Esophagus squamous epithelium (tissue), 5 donors: ENCODE measurements at regions not wholly inside any gene's neighbourhood (a gene's known extent, or its start where the extent isn't known, plus 50 kb on each side); places are given as distances from the start of the nearest gene placed in this dataset.

ENCODE experiments used
- DNase-seq: peaks from one replicate; lab custom pipeline; 2025; lab: John Stamatoyannopoulos, UW
- H3K27ac ChIP-seq, 4 donors: fragments of 200-600 bp; sonication (generic); one replicate each; pipeline ENCODE4 v1.5.1; 2016 to 2019; ENCODE audit warnings: mild to moderate bottlenecking in 1 of 4
- H3K27me3 ChIP-seq, 4 donors: fragments of 200-600 bp; sonication (generic); 1 replicate in 3 of 4; 2 replicates in 1 of 4; pipeline versions ENCODE4 v1.5.1 to v1.6.0; 2017 to 2021; ENCODE audit warnings: antibody characterized with exemption in 1 of 4
- H3K36me3 ChIP-seq, 3 donors: fragments of 200-600 bp; sonication (generic); one replicate each; pipeline ENCODE4 v1.5.1; 2016 to 2019
- H3K4me1 ChIP-seq, 3 donors: fragments of 200-600 bp; sonication (generic); one replicate each; pipeline ENCODE4 v1.5.1; 2017 to 2019
- H3K4me3 ChIP-seq, 4 donors: fragments of 200-600 bp; sonication (generic); 1 replicate in 3 of 4; 2 replicates in 1 of 4; pipeline ENCODE4 v1.5.1; 2016 to 2019; ENCODE audit warnings: mild to moderate bottlenecking in 2 of 4, moderate library complexity in 1 of 4
- H3K9me3 ChIP-seq, 3 donors: fragments of 200-600 bp; sonication (generic); one replicate each; pipeline ENCODE4 v1.5.1; 2016 to 2019
- POLR2A ChIP-seq, 4 donors: fragments of 450-650 bp; IDR thresholded peaks; one replicate each; pipeline ENCODE4 v1.6.1; 2017; ENCODE audit warnings: antibody characterized with exemption in 4 of 4, mild to moderate bottlenecking in 4 of 4, moderate library complexity in 3 of 4
- WGBS, 2 donors: methylation state at CpG; one replicate each; pipeline ENCODE4 v1.1.5; 2018; 5-methylcytosine and 5-hydroxymethylcytosine counted together
- intact Hi-C: fragments of 100-400 bp; cut with DNase I; formaldehyde crosslinking; loops from one replicate; pipeline ENCODE4 v1.15.0; 2022
- TF ChIP-seq, protein P1 (sequence below), 6 experiments: fragments of 450-650 bp in 4 of 6; fragments of 200-600 bp in 2 of 6; sonication (generic) in 2 of 6; IDR thresholded peaks; one replicate each; pipeline ENCODE4 v1.5.1; 2016 to 2019; ENCODE audit warnings: antibody characterized with exemption in 6 of 6, mild to moderate bottlenecking in 4 of 6, moderate library complexity in 4 of 6
- donor health status: DM: yes; HTN: yes; CAD: no.

GRCh38 chr22:27255580-27255979 lies 546.0 kb downstream of the MN1 start:
- WGBS, 2 donors, result 38 to 50% methylated on average over 3 of the region's 3 CpGs

GRCh38 chr22:27257987-27258386 lies 543.6 kb downstream of the MN1 start:
- no peaks in the 10 kb centered on the region for H3K4me1 ChIP-seq
- 79 to 82% methylated on average over 4 to 5 of the region's 5 CpGs for WGBS, 2 donors
- no peak overlapping the region for H3K4me3 ChIP-seq
- H3K36me3 ChIP-seq, result no peaks in the 10 kb centered on the region
- peaks cover 0 to 8% (median 0%) of the 10 kb centered on the region in 4 donors for H3K27me3 ChIP-seq
- TF ChIP-seq POLR2A (IDR thresholded peaks at IDR 0.05), result no peak
- TF ChIP-seq, protein P1, sequence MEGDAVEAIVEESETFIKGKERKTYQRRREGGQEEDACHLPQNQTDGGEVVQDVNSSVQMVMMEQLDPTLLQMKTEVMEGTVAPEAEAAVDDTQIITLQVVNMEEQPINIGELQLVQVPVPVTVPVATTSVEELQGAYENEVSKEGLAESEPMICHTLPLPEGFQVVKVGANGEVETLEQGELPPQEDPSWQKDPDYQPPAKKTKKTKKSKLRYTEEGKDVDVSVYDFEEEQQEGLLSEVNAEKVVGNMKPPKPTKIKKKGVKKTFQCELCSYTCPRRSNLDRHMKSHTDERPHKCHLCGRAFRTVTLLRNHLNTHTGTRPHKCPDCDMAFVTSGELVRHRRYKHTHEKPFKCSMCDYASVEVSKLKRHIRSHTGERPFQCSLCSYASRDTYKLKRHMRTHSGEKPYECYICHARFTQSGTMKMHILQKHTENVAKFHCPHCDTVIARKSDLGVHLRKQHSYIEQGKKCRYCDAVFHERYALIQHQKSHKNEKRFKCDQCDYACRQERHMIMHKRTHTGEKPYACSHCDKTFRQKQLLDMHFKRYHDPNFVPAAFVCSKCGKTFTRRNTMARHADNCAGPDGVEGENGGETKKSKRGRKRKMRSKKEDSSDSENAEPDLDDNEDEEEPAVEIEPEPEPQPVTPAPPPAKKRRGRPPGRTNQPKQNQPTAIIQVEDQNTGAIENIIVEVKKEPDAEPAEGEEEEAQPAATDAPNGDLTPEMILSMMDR (IDR thresholded peaks at IDR 0.05), result no peak
- intact Hi-C loops, result no loop called here
- no peak for DNase-seq
- peaks cover 0 to 19% (median 16%) of the 10 kb centered on the region in 3 donors for H3K9me3 ChIP-seq
- no peak overlapping the region for H3K27ac ChIP-seq

More at GRCh38 chr22:27255580-27255979, 546.0 kb downstream of the MN1 start:
- no peak for DNase-seq
- no peaks in the 10 kb centered on the region for H3K4me1 ChIP-seq
- H3K27ac ChIP-seq, result no peak overlapping the region
- intact Hi-C loops, result no loop called here
- H3K36me3 ChIP-seq, result no peaks in the 10 kb centered on the region
- H3K9me3 ChIP-seq, result peaks cover 0 to 19% (median 16%) of the 10 kb centered on the region in 3 donors
- peaks cover 0 to 4% (median 0%) of the 10 kb centered on the region in 4 donors for H3K27me3 ChIP-seq
- TF ChIP-seq, protein P1 (IDR thresholded peaks at IDR 0.05), result no peak
- no peak for TF ChIP-seq POLR2A (IDR thresholded peaks at IDR 0.05)
- no peak overlapping the region for H3K4me3 ChIP-seq

- 49 to 50% methylated on average over 7 to 9 of the region's 9 CpGs for WGBS, 2 donors
- intact Hi-C loops, result no loop called here
- no peak for TF ChIP-seq POLR2A (IDR thresholded peaks at IDR 0.05)
- TF ChIP-seq, protein P1 (IDR thresholded peaks at IDR 0.05), result no peak
Observed at GRCh38 chr22:27258616-27259172, 542.9 kb downstream of the MN1 start.

GRCh38 chr22:27259433-27259832 lies 542.1 kb downstream of the MN1 start:
- H3K27me3 ChIP-seq, result peaks cover 0 to 8% (median 0%) of the 10 kb centered on the region in 4 donors
- no peaks in the 10 kb centered on the region for H3K36me3 ChIP-seq
- no peaks in the 10 kb centered on the region for H3K4me1 ChIP-seq
- 63 to 96% methylated on average over 3 to 4 of the region's 8 CpGs for WGBS, 2 donors
- no peak overlapping the region for H3K4me3 ChIP-seq
- intact Hi-C loops, result no loop called here
- no peak for DNase-seq
- H3K9me3 ChIP-seq, result peaks cover 0 to 19% (median 16%) of the 10 kb centered on the region in 3 donors
- no peak overlapping the region for H3K27ac ChIP-seq
- TF ChIP-seq POLR2A (IDR thresholded peaks at IDR 0.05), result no peak
- TF ChIP-seq, protein P1 (IDR thresholded peaks at IDR 0.05), result no peak

More at GRCh38 chr22:27258616-27259172, 542.9 kb downstream of the MN1 start:
- no peak overlapping the region for H3K4me3 ChIP-seq
- peaks cover 0 to 19% (median 16%) of the 10 kb centered on the region in 3 donors for H3K9me3 ChIP-seq
- no peaks in the 10 kb centered on the region for H3K4me1 ChIP-seq
- H3K27ac ChIP-seq, result no peak overlapping the region
- H3K27me3 ChIP-seq, result peaks cover 0 to 8% (median 0%) of the 10 kb centered on the region in 4 donors
- no peak for DNase-seq
- H3K36me3 ChIP-seq, result no peaks in the 10 kb centered on the region

DNA sequence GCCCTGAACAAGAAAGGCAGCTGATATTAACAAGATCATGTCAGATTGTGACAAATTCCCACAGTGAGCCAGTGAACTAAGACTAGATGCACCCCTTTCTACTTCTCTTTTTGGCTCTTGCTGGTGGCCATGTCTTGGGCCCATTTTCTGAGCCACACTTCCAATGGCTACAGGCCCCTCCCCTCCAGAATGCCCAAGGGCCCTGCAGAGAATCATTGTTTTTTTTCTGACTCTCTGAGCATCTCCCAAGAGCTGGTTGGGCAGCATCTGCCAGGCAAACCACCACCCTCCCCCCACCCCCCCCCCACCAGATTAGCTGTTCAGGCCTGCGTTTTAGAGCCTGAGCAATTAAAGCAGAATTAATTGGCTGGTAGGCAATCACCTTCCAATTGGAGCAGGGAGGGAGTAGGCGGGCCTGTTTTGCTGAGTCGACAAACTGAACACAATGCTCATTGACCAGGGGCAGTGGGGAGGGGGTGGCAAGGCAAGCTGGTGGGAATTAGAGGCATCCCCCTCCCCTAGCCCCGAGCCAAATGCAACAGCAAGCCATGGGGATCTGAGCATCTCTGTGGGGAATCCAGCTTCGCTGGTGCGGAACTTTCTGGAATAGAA lies 541.4 kb downstream of the MN1 start:
- Histone ChIP-seq H3K4me1 (no peaks in the 10 kb centered on the region), H3K9me3 (peaks cover 0 to 12% (median 11%) of the 10 kb centered on the region in 3 donors), H3K36me3 (no peaks in the 10 kb centered on the region), H3K4me3 (no peak overlapping the region), H3K27me3 (peaks cover 0 to 8% (median 0%) of the 10 kb centered on the region in 4 donors), H3K27ac (no peak overlapping the region)
- DNase-seq, result no peak
- intact Hi-C loops, result no loop called here
- TF ChIP-seq POLR2A (IDR thresholded peaks at IDR 0.05), result no peak
- TF ChIP-seq, protein P1 (IDR thresholded peaks at IDR 0.05), result no peak
- 66 to 86% methylated on average over 3 to 6 of the region's 6 CpGs for WGBS, 2 donors
